HG02870 (cell line): ENCODE measurements at regions not wholly inside any gene's neighbourhood (a gene's known extent, or its start where the extent isn't known, plus 50 kb on each side); places are given as distances from the start of the nearest gene placed in this dataset.
"Not testable (repeated sequence)": the region's sequence is repeated elsewhere in the genome, so short reads cannot be mapped to it uniquely, and the experiment has no call there.

Experiments used
- ATAC-seq: cut with Tn5 transposase; IDR thresholded peaks from one replicate; pipeline ENCODE4 v1.9.1; 2021; ENCODE audit warnings: mild to moderate bottlenecking, moderate library complexity; ENCODE audit not compliant: unreplicated experiment

DNA sequence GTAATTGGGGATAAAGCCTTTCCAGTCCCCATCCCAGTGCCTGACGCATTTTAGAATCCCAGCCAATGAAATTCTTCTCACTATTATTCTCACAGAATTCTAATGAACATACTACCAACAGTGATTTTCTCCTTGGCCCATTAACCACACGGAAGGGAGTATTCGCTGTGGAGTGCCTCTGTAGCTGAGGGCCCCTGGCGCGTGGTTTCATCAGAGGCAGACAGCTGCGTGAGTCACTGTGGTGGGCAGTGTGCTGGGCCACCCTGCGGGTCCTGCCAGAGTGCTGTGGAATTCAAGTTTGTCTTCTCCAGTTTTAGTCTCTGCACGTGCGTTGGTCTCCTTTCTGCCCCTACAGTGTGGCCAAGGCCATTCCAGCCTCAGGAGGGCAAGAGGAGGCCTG, 335.4 kb upstream of the FAT1 start:
- no peak for ATAC-seq

DNA sequence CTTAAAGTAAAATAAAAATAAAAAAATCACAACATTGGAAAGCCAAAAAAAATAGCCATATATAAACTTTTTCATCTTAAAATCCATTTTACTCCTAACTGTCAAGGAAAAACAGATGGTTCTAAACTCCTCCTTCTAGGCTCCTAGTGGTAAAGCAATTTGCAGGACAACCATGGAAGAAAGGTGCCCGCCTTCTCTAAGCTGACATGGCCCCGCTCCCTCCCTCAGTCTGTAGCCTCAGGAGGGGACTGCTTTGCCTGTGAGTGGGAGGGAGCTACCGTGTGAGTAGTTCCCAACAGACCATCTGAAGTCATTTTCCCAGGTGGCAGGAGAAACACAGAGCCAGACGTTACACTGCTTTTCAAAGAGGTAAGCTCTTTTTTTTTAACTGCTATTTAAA, 336.2 kb upstream of the FAT1 start:
- ATAC-seq = no peak

GRCh38 chr4:187060551-187060950, 336.9 kb upstream of the FAT1 start:
- no peak for ATAC-seq

GRCh38 chr4:187063251-187063650, 339.6 kb upstream of the FAT1 start:
- no peak for ATAC-seq

- no peak for ATAC-seq
Observed at GRCh38 chr4:187064033-187064432, 340.4 kb upstream of the FAT1 start.

- no peak for ATAC-seq
Observed at GRCh38 chr4:187065396-187065795, 341.7 kb upstream of the FAT1 start.

DNA sequence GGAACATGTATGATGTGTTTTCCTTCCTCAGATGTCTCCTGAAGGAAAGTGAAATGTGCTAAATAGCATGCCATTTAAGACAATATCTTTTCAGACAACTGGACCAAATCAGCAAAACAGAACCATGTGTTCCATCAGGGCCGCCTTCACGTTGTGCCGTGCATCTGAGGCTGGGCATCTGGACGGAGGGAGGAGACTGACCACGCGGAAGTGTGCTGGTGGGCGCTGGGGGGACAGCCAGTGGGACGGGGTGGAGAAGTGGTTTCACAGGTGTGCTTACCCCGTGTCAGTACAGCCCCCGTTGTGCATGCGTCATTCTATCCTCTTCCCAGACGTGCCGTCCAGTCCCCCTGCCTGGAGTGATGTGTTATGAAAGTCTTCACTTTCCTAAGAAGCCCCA, 342.1 kb upstream of the FAT1 start:
- ATAC-seq = no peak

DNA sequence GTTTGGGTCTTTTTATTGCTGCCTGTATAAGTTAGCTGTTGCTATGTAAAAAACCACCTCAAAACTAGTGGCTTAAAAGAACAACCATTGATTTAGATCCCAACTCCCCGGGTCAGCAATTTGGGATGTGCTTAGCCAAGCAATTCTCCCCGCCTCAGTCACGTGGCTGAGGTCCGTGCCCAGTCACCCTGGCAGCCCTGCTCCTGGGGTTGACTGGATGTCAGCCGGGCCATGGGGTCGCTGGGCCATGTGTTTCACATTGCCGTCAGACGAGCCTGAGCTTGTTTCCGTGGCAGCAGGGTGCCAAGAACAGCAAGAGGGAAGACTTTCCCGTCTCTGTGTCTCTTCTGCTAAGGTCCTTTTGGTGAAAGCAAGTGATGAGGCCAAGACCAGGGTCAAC, 345.7 kb upstream of the FAT1 start:
- no peak for ATAC-seq

- ATAC-seq = no peak
Observed at GRCh38 chr4:187070158-187070557, 346.5 kb upstream of the FAT1 start.

DNA sequence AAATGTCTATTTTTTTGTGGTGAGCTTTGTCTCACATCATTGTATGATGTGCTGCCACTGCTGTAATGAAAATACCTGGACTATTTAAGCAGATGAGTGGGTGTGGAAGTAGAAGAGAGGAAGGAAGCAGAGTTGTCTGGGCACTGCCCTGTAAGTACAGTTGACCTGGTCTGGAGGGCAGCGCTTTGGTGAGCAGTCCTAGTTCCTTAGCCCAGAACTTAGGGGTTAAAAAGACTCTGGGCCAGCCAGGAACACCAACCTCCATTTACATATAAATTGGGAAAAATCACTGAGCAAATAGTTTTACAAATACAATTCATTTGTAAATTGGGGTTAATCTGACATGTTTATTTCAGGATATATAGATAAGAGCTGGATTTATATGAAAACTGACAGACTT, 347.1 kb upstream of the FAT1 start:
- ATAC-seq = no peak

GRCh38 chr4:187071946-187072600, 348.4 kb upstream of the FAT1 start:
- ATAC-seq = no peak

GRCh38 chr4:187073820-187074219, 350.2 kb upstream of the FAT1 start:
- no peak for ATAC-seq

DNA sequence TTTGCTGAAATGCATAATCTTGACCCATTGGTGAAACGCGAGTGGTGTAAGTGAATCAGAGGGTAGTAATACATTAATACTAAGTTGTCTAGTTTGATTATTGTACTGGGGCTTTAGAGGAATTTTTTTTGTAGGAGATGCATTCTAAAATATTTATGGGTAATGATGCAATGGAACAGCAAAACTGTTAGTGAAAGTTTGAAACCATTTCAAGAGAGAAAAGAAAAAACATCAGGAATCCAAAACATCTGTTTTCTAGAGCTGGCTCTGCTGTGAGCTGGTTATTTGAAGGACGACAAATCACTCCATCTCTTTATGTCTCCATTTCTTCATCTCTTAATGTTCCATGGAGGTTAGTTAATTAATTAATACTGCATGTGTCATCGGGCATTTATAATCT, 351.9 kb upstream of the FAT1 start:
- no peak for ATAC-seq

DNA sequence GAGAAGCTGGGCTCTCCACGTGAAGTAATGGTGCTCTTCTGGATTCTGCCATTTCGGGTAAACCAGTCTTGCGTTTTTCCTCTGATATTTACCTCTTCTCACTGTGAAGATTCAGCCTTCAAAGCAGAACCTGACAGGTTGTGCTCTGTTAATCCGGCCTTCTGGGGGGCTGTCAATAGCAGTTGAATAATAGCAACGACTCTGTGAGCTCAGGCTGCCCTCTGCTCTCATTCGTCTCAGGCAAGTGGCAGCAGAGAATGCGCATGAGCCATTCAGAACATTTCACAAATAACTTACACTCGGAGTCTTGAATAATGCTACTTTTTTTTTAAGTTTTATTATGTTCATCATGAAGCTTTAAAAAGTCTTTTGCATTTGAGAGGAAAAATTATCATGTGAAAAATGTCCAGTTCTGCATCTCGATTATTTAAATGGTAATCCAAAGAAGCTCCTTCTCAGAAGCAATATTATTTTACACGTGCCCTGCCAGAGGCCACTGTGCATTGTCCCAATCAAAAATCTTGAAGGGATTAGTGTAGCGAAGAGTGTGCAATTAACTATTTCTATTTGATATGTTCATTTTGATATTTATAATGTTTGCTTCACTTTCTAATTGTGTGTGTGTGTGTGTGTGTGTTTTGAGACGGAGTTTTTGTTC, 354.2 kb upstream of the FAT1 start:
- no peak for ATAC-seq

DNA sequence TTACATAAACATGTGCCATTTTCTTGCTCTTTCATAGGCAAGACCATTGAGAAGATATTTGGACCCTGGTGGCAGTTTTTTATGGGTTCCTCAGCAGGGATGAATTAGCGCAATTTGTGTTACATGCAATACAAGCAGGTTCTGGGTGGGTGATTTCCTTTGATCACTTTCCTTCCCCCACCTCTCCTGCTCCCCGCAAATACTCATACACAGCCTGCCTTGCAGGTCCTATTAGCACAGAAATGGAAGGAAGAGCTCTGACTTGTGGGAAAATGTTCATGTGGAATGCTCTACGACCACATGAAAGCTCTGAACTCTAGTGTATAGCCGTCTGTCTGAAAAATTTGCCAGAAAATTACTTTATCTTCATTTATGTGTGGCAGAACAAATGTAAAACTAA, 361.0 kb upstream of the FAT1 start:
- ATAC-seq = no peak

DNA sequence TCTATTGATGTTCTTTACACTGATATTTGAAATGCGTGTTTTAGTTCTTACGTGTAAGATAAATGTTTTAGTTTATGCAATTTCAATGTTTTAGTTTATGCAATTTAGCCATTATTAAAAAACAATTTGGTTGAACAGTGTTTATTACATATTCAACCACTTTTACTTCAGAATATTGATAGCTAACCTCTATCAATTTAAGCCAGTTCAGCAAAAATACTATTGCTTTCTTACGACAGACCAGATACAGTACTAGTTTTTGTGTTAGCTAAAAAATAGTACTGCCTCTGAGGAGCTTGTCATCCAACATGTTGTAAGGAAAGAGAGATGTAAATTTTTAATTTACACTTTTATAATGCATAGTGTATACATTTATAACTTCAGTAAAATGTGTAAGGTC, 361.7 kb upstream of the FAT1 start:
- no peak for ATAC-seq

GRCh38 chr4:187086151-187086550, 362.5 kb upstream of the FAT1 start:
- no peak for ATAC-seq

DNA sequence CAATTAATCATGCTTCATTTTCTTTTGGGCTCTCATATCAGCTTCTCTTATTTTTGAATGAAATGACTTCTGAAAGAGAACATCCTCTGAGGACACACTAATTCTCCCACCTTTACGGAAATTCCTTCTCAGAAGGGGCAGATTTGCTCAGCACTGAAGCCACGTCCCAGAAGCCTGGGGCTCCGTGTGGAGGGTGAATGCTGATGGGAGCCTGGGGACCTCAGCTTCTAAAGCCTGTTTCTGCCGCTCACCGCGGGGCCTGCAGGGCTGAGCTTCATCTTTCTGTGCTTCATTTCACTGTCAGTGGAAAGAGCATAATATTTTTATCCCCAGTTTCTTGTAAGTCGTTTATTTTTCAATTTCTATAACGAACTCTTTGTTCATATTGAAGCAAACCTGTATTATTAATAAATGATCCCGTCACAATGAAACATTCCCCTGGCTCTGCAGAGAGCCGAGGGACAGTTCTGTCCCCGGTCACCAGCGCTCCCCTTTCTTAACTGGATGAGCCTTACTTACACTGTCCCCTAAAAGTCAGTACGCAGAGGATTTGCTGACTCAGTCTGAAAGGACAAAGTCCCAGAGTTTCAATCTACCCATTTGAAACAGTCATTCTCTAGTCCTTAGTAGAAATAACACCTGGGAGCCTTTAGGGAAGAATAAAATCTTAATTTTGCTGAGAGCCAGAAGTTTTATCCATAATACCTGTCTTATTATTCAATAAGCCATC, 364.6 kb upstream of the FAT1 start:
- ATAC-seq = no peak

- ATAC-seq = no peak
Observed at GRCh38 chr4:187090401-187090800, 366.7 kb upstream of the FAT1 start.

DNA sequence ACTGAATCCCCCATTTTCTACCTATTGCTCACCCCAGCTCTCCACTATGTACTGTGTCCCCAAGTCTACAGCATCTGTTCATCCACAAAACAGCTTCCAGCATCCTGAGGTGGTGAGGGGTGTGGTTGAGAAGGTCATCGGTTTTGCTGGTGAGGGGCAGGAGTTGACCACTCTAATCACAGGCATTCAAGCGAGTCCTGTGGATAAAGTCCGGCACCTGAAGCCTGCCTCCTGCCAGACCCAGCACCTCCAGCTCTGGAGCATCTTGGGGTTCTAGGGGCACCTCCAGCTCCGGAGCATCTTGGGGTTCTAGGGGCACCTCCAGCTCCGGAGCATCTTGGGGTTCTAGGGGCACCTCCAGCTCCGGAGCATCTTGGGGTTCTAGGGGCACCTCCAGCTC, 367.2 kb upstream of the FAT1 start:
- not testable (repeated sequence) for ATAC-seq

DNA sequence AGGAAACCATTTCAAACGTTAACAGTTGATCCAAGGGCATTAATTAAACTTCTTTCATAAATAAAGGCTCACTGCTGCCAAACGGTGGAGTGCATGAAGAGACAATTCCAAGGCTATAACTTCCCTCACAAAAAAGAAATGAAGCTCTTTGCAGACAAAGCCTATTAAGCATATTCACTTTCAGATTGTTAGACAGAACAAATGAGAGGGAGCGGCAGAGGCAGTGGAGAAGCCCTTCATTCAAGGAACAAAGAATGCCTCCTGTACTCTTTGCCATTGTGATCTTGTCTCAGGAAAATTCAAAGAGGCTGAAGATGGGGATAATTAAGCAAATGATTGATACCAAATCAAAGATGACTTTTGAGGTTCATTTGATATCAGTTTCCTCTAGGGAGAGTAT, 370.5 kb upstream of the FAT1 start:
- ATAC-seq = no peak

DNA sequence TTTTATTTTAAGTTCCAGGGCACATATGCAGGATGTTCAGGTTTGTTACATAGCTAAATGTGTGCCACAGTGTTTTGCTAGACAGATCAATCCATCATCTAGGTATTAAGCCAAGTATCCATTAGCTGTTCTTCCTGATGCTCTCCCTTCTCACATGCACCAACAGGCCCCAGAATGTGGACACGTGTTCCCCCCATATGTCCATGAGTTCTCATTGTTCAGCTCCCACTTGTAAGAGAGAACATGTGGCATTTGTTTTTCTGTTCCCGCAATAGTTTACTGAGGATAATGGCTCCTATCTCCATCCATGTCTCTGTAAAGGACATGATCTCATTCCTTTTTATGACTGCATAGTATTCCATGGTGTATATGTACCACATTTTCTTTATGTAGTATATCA, 374.8 kb upstream of the FAT1 start:
- no peak for ATAC-seq
